ENCODE measurements at regions not wholly inside any gene's neighbourhood (a gene's known extent, or its start where the extent isn't known, plus 50 kb on each side); places are given as distances from the start of the nearest gene placed in this dataset.

DNA sequence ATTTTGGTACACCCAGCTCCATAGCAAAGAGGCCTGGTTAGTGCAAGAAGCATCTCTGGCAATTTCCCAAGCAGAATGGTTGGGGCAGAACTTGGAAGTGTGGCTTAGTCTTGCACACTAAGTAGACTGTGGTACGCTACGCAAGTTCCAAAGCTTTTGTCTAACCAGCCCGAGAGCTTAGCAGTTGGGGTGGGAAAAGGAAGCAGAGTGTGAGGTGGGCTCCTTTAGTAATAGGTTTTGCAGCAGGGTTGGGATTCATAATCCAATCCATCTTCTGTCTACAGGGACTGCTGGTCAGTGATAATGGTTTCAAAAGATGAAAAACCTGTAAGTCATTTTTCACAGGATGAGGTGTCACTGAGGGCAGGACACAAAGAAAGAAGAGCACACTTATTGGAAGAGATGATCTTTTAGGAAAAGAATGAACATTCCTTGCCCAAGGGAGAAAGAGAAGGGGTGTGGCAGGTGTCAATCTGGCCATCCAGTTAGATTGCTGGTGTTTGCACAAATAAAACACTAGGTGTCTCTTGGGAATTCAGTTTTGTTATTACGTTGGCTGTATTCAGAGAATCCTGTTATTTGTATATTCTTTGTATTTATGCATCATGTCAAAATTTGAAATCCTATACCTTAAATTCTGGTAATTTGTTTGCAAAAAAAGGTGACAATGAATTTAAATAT is 244.3 kb downstream of the GPAT3 start:
- no peak for TF ChIP-seq EZH2phosphoT487 (IDR thresholded peaks at IDR 0.05; ENCODE audit: insufficient read depth, low read depth)
- no peak for TF ChIP-seq EZH2 (IDR thresholded peaks at IDR 0.05; ENCODE audit: insufficient read depth, poor library complexity, severe bottlenecking)
